Superior temporal gyrus (tissue), 1 donor: ENCODE measurements at regions not wholly inside any gene's neighbourhood (a gene's known extent, or its start where the extent isn't known, plus 50 kb on each side); places are given as distances from the start of the nearest gene placed in this dataset.

Experiments used
- DNase-seq: peaks from one replicate; pipeline ENCODE4 v3.0.0-alpha.2; 2016; ENCODE audit errors: extremely low spot score

GRCh38 chr13:34002924-34003323 is 185.0 kb downstream of the RFC3 start:
- no peak for DNase-seq

GRCh38 chr13:34003656-34004055 is 185.7 kb downstream of the RFC3 start:
- no peak for DNase-seq

GRCh38 chr13:34004676-34005075 is 186.7 kb downstream of the RFC3 start:
- no peak for DNase-seq

GRCh38 chr13:34006011-34006410 is 188.1 kb downstream of the RFC3 start:
- no peak for DNase-seq

- DNase-seq, result no peak
Measured at GRCh38 chr13:34011552-34012085, 193.7 kb downstream of the RFC3 start.

- no peak for DNase-seq
Measured at GRCh38 chr13:34012382-34012781, 194.4 kb downstream of the RFC3 start.

GRCh38 chr13:34013061-34013460 is 195.1 kb downstream of the RFC3 start:
- DNase-seq, result no peak

- no peak for DNase-seq
Measured at GRCh38 chr13:34017231-34017630, 199.3 kb downstream of the RFC3 start.

GRCh38 chr13:34019870-34020269 is 201.9 kb downstream of the RFC3 start:
- DNase-seq, result no peak

GRCh38 chr13:34020388-34020787 is 202.4 kb downstream of the RFC3 start:
- no peak for DNase-seq

- no peak for DNase-seq
Measured at GRCh38 chr13:34021619-34022018, 203.7 kb downstream of the RFC3 start.

- no peak for DNase-seq
Measured at GRCh38 chr13:34025746-34026145, 207.8 kb downstream of the RFC3 start.

- no peak for DNase-seq
Measured at GRCh38 chr13:34026308-34026707, 208.4 kb downstream of the RFC3 start.

GRCh38 chr13:34028496-34029442 is 210.8 kb downstream of the RFC3 start:
- no peak for DNase-seq

- no peak for DNase-seq
Measured at GRCh38 chr13:34030782-34031181, 212.8 kb downstream of the RFC3 start.

- DNase-seq, result no peak
Measured at GRCh38 chr13:34031610-34032009, 213.7 kb downstream of the RFC3 start.

- no peak for DNase-seq
Measured at GRCh38 chr13:34034411-34034810, 216.5 kb downstream of the RFC3 start.

GRCh38 chr13:34035178-34035577 is 217.2 kb downstream of the RFC3 start:
- no peak for DNase-seq

GRCh38 chr13:34035676-34036325 is 217.9 kb downstream of the RFC3 start:
- no peak for DNase-seq

GRCh38 chr13:34037636-34038540 is 219.9 kb downstream of the RFC3 start:
- DNase-seq, result peak; percentile 40

GRCh38 chr13:34038541-34039068 is 220.7 kb downstream of the RFC3 start:
- no peak for DNase-seq
